HepG2 (cell line): ENCODE measurements at regions not wholly inside any gene's neighbourhood (a gene's known extent, or its start where the extent isn't known, plus 50 kb on each side); places are given as distances from the start of the nearest gene placed in this dataset.
A peak's percentile ranks its signal among the peaks of the same experiment; 100 is the strongest.

Source experiments
- ATAC-seq: fragments of 200-7000 bp; cut with Tn5 transposase; 3 replicates; pipeline ENCODE4 v1.9.1; 2020; ENCODE audit warnings: mild to moderate bottlenecking, moderate library complexity
- BruUV-seq: library from RNA; stranded (reverse); fragments of 400-500 nt; replicated peaks from 2 replicates; lab custom pipeline; 2021; lab: Mats Ljungman, UMichigan
- CTCF ChIA-PET: fragments of 300-600 bp; formaldehyde crosslinking; extraction: SDS; loops from one replicate; lab custom pipeline; 2021; ENCODE audit warnings: low total read pairs, inconsistent platforms, low intra/inter-chr PET ratio; lab: Yijun Ruan, JAX
- POLR2A ChIA-PET: fragments of 350-600 bp; sonication (Branson Sonifier 250); formaldehyde crosslinking; loops from one replicate; lab custom pipeline; 2020; ENCODE audit warnings: antibody characterized with exemption, inconsistent platforms; lab: Yijun Ruan, JAX
- DNase-seq: peaks from one replicate; pipeline ENCODE4 v3.0.0-alpha.2; 2015; ENCODE audit warnings: low spot score
- FAIRE-seq: peaks from 3 replicates; lab custom pipeline; 2011; peaks lifted over from hg19 to GRCh38; lab: Jason Lieb, UNC
- H2AFZ ChIP-seq: one replicate; pipeline ENCODE4 v1.6.1; 2011; ENCODE audit warnings: low read length, inconsistent platforms
- H3K27ac ChIP-seq: fragments of 300-600 bp; 3 replicates; pipeline ENCODE4 v1.8.0; 2011; ENCODE audit warnings: mixed run types, mild to moderate bottlenecking, mixed read lengths, low read length, inconsistent platforms; ENCODE audit not compliant: insufficient read depth; ENCODE audit errors: extremely low read length
- H3K27me3 ChIP-seq, 2 experiments: fragments of 200-600 bp in 1 of 2; 2 replicates in 1 of 2; 3 replicates in 1 of 2; pipeline versions ENCODE4 v1.6.0 to v1.8.0; 2011; ENCODE audit warnings: low read length in 2 of 2, mild to moderate bottlenecking in 2 of 2, moderate library complexity in 2 of 2, inconsistent platforms in 1 of 2; ENCODE audit not compliant: insufficient read depth in 2 of 2, control insufficient read depth in 1 of 2
- H3K36me3 ChIP-seq, 2 experiments: fragments of 200-600 bp in 1 of 2; replicated peaks in 1 of 2; 2 replicates in 1 of 2; 3 replicates in 1 of 2; pipeline versions ENCODE4 v1.5.1 to v1.8.0; 2011; ENCODE audit warnings: low read length in 2 of 2, inconsistent platforms in 1 of 2; ENCODE audit not compliant: insufficient read depth in 2 of 2, control insufficient read depth in 1 of 2
- H3K4me1 ChIP-seq: 2 replicates; pipeline ENCODE4 v1.5.1; 2012; ENCODE audit warnings: low read length, inconsistent platforms; ENCODE audit not compliant: insufficient read depth
- H3K4me2 ChIP-seq: 2 replicates; pipeline ENCODE4 v1.6.0; 2011; ENCODE audit warnings: low read depth, low read length, inconsistent platforms
- H3K4me3 ChIP-seq, 3 experiments: fragments of 200-600 bp in 1 of 3; sonication (generic), shearing (Covaris generic) in 1 of 3; replicated peaks in 1 of 3; 2 replicates each; pipeline ENCODE4 v1.5.1; 2011 to 2016; ENCODE audit warnings: low read length in 3 of 3, inconsistent platforms in 2 of 3, low read depth in 2 of 3, mild to moderate bottlenecking in 2 of 3, control low read depth in 1 of 3, mixed read lengths in 1 of 3; ENCODE audit not compliant: insufficient read depth in 1 of 3
- H3K79me2 ChIP-seq: one replicate; pipeline ENCODE4 v1.6.1; 2011; ENCODE audit warnings: low read length, inconsistent platforms; ENCODE audit not compliant: insufficient read depth
- H3K9ac ChIP-seq: 2 replicates; pipeline ENCODE4 v1.6.0; 2011; ENCODE audit warnings: mild to moderate bottlenecking, low read depth, low read length, inconsistent platforms; ENCODE audit not compliant: insufficient read depth
- H3K9me3 ChIP-seq: 2 replicates; pipeline ENCODE4 v1.5.1; 2012; ENCODE audit warnings: mild to moderate bottlenecking, low read length
- H4K20me1 ChIP-seq: 2 replicates; pipeline ENCODE4 v1.6.0; 2011; ENCODE audit warnings: inconsistent platforms, mild to moderate bottlenecking, low read length, moderate library complexity; ENCODE audit not compliant: insufficient read depth
- CCAR2 ChIP-seq: fragments of 200-400 bp; formaldehyde crosslinking; optimal IDR thresholded peaks from 2 replicates; pipeline ENCODE3; 2018; ENCODE audit warnings: low read depth, mild to moderate bottlenecking, low read length, moderate library complexity
- KMT2B ChIP-seq: IDR thresholded peaks from 2 replicates; pipeline ENCODE4 v1.6.1; 2016; ENCODE audit warnings: missing genetic modification reagents, missing compliant biosample characterization
- MIER2 ChIP-seq: IDR thresholded peaks from 2 replicates; pipeline ENCODE4 v1.6.1; 2016; ENCODE audit warnings: missing biosample characterization, missing genetic modification reagents
- NCOR1 ChIP-seq: fragments of 200-600 bp; sonication (generic); IDR thresholded peaks from 2 replicates; pipeline ENCODE4 v1.7.0; 2017; ENCODE audit warnings: antibody characterized with exemption, low read length, borderline replicate concordance
- SALL1 ChIP-seq: sonication (generic); formaldehyde crosslinking; IDR thresholded peaks from 2 replicates; pipeline ENCODE4 v1.8.0; 2022; ENCODE audit warnings: mild to moderate bottlenecking, missing genetic modification reagents
- SP1 ChIP-seq, 2 experiments: fragments of 450-650 bp in 1 of 2; sonication (generic) in 1 of 2; formaldehyde crosslinking in 1 of 2; IDR thresholded peaks; 2 replicates each; pipeline versions ENCODE4 v1.4.0 to v1.6.1; 2016 to 2020; ENCODE audit warnings: missing genetic modification reagents in 1 of 2
- SRF ChIP-seq: IDR thresholded peaks from 2 replicates; pipeline ENCODE4 v1.6.1; 2011; ENCODE audit warnings: mild to moderate bottlenecking, low read depth, low read length, moderate library complexity
- ZBTB21 ChIP-seq: sonication (generic); formaldehyde crosslinking; IDR thresholded peaks from 2 replicates; pipeline ENCODE4 v1.4.0; 2020; ENCODE audit warnings: missing genetic modification reagents
- ZFP41 ChIP-seq: sonication (generic); formaldehyde crosslinking; IDR thresholded peaks from 2 replicates; pipeline ENCODE4 v1.4.0; 2020; ENCODE audit warnings: mild to moderate bottlenecking, missing genetic modification reagents, borderline replicate concordance
- ZFP82 ChIP-seq: sonication (generic); formaldehyde crosslinking; IDR thresholded peaks from 2 replicates; pipeline ENCODE4 v1.5.1; 2020; ENCODE audit warnings: mild to moderate bottlenecking, missing genetic modification reagents, borderline replicate concordance
- ZNF136 ChIP-seq: sonication (generic); formaldehyde crosslinking; IDR thresholded peaks from 2 replicates; pipeline ENCODE4 v1.8.1; 2022; ENCODE audit warnings: low read depth, mild to moderate bottlenecking, moderate library complexity, missing genetic modification reagents
- ZNF460 ChIP-seq: sonication (generic); formaldehyde crosslinking; IDR thresholded peaks from 2 replicates; pipeline ENCODE4 v1.5.1; 2020; ENCODE audit warnings: missing genetic modification reagents, mild to moderate bottlenecking, borderline replicate concordance
- ZNF619 ChIP-seq: sonication (generic); formaldehyde crosslinking; IDR thresholded peaks from 2 replicates; pipeline ENCODE4 v1.4.0; 2020; ENCODE audit warnings: mild to moderate bottlenecking, missing genetic modification reagents
- ZNF672 ChIP-seq: sonication (generic); formaldehyde crosslinking; IDR thresholded peaks from 2 replicates; pipeline ENCODE4 v1.8.1; 2022; ENCODE audit warnings: missing genetic modification reagents
- ZNF746 ChIP-seq: sonication (generic); formaldehyde crosslinking; IDR thresholded peaks from 2 replicates; pipeline ENCODE4 v1.8.0; 2022; ENCODE audit warnings: mild to moderate bottlenecking, missing genetic modification reagents
- WGBS: methylation state at CpG from one replicate; pipeline ENCODE4 v1.1.6; 2017; ENCODE audit warnings: low lambda C conversion rate; 5-methylcytosine and 5-hydroxymethylcytosine counted together
- in situ Hi-C: cut with HindIII; loops from 2 replicates; pipeline ENCODE4 v1.10.0; 2017; ENCODE audit warnings: low pct_unique_long_range_greater_than_20kb; ENCODE audit not compliant: extremely low pct_ligation_motif_present
- intact Hi-C: fragments of 100-400 bp; cut with micrococcal nuclease; formaldehyde crosslinking; loops from one replicate; pipeline ENCODE4 v1.10.0; 2022; ENCODE audit not compliant: unreplicated experiment
- TF ChIP-seq, protein P1 (sequence below): sonication (generic); formaldehyde crosslinking; IDR thresholded peaks from 2 replicates; pipeline ENCODE4 v1.4.0; 2020; ENCODE audit warnings: mild to moderate bottlenecking, missing genetic modification reagents
- TF ChIP-seq, protein P2 (sequence below): IDR thresholded peaks from 2 replicates; pipeline ENCODE4 v1.6.1; 2016; ENCODE audit warnings: low read depth, borderline replicate concordance

DNA sequence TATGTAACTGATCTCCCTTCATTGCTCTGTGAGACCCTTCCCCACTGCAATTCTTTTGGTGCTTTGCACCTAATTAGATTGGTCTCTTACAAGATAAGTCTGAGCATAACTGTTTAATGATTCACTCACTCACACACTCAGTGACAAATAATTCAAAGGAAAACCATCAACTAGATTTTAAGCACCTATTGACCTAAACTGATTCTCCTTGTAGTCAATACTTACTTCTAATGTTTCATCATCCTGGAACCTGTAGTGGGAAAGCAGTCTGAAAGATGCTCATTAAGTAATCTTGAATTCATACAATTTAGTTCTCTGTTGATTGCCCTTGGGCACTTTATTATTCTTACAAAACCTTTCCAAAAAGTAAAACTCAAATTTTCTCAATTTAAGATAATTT lies 74.3 kb upstream of the COL5A2 start (continued):
- no peak for TF ChIP-seq MIER2 (CRISPR knock-in tag)

DNA sequence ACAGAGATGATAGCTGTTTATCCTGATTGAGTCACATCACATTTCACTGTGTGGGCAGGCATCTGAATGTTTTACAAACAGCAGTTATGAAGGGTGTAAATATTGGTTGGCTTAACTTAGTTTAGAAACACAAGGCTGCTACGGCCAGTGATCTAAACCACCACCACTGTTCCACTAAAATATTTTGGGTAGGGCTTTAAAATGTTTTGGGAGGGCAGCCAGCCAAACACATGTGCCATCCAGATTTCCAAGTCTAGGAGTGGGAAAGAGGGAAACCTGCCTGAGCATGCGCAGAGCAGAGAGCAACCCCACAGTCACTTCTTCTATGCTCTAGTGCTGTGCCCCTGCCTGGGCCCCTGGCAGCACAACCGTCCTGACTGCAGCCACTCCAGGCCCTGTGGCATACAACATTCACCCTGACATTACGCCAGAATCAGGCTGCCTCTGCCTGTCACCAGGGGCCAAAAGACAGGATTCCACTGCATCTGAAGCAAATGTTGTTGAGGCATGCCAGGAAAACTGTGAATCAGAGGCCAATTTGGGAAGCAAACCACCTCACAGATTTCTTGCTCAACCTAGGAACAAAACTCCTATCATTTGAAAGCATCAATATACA lies 74.8 kb upstream of the COL5A2 start:
- no peak overlapping the region for H3K4me3 ChIP-seq
- H3K4me1 ChIP-seq = no peaks in the 10 kb centered on the region
- no peaks in the 10 kb centered on the region for H3K36me3 ChIP-seq
- CTCF ChIA-PET = no interaction called here
- H3K27ac ChIP-seq = no peak overlapping the region
- ATAC-seq (0 out of 3 replicates have a peak, but pooled peaks have one; percentile 36), FAIRE-seq (no peak), DNase-seq (no peak)
- H3K9me3 ChIP-seq = no peaks in the 10 kb centered on the region
- 30% methylated on average over 2 of the region's 4 CpGs for WGBS
- no TSS peak for BruUV-seq
- H3K79me2 ChIP-seq = no peaks in the 10 kb centered on the region
- H2AFZ ChIP-seq = no peak overlapping the region
- H3K27me3 ChIP-seq = no peaks in the 10 kb centered on the region
- POLR2A ChIA-PET = no interaction called here
- H3K4me2 ChIP-seq = no peak overlapping the region
- intact Hi-C loops = no loop called here
- in situ Hi-C loops = no loop called here
- no peak overlapping the region for H3K9ac ChIP-seq
- no peaks in the 10 kb centered on the region for H4K20me1 ChIP-seq
- TF ChIP-seq KMT2B (no peak), ZNF136 (CRISPR knock-in tag) (no peak), CCAR2 (no peak), ZBTB21 (CRISPR knock-in tag) (no peak), ZNF746 (CRISPR knock-in tag) (no peak), ZNF619 (CRISPR knock-in tag) (no peak), ZNF672 (no peak), ZNF460 (CRISPR knock-in tag) (no peak), SALL1 (CRISPR knock-in tag) (no peak), NCOR1 (no peak), ZFP41 (CRISPR knock-in tag) (no peak), SP1 (IDR thresholded peaks at IDR 0.05) (no peak), SP1 (CRISPR knock-in tag; IDR thresholded peaks at IDR 0.05) (no peak), SRF (no peak), ZFP82 (CRISPR knock-in tag) (no peak)
- TF ChIP-seq, protein P1, sequence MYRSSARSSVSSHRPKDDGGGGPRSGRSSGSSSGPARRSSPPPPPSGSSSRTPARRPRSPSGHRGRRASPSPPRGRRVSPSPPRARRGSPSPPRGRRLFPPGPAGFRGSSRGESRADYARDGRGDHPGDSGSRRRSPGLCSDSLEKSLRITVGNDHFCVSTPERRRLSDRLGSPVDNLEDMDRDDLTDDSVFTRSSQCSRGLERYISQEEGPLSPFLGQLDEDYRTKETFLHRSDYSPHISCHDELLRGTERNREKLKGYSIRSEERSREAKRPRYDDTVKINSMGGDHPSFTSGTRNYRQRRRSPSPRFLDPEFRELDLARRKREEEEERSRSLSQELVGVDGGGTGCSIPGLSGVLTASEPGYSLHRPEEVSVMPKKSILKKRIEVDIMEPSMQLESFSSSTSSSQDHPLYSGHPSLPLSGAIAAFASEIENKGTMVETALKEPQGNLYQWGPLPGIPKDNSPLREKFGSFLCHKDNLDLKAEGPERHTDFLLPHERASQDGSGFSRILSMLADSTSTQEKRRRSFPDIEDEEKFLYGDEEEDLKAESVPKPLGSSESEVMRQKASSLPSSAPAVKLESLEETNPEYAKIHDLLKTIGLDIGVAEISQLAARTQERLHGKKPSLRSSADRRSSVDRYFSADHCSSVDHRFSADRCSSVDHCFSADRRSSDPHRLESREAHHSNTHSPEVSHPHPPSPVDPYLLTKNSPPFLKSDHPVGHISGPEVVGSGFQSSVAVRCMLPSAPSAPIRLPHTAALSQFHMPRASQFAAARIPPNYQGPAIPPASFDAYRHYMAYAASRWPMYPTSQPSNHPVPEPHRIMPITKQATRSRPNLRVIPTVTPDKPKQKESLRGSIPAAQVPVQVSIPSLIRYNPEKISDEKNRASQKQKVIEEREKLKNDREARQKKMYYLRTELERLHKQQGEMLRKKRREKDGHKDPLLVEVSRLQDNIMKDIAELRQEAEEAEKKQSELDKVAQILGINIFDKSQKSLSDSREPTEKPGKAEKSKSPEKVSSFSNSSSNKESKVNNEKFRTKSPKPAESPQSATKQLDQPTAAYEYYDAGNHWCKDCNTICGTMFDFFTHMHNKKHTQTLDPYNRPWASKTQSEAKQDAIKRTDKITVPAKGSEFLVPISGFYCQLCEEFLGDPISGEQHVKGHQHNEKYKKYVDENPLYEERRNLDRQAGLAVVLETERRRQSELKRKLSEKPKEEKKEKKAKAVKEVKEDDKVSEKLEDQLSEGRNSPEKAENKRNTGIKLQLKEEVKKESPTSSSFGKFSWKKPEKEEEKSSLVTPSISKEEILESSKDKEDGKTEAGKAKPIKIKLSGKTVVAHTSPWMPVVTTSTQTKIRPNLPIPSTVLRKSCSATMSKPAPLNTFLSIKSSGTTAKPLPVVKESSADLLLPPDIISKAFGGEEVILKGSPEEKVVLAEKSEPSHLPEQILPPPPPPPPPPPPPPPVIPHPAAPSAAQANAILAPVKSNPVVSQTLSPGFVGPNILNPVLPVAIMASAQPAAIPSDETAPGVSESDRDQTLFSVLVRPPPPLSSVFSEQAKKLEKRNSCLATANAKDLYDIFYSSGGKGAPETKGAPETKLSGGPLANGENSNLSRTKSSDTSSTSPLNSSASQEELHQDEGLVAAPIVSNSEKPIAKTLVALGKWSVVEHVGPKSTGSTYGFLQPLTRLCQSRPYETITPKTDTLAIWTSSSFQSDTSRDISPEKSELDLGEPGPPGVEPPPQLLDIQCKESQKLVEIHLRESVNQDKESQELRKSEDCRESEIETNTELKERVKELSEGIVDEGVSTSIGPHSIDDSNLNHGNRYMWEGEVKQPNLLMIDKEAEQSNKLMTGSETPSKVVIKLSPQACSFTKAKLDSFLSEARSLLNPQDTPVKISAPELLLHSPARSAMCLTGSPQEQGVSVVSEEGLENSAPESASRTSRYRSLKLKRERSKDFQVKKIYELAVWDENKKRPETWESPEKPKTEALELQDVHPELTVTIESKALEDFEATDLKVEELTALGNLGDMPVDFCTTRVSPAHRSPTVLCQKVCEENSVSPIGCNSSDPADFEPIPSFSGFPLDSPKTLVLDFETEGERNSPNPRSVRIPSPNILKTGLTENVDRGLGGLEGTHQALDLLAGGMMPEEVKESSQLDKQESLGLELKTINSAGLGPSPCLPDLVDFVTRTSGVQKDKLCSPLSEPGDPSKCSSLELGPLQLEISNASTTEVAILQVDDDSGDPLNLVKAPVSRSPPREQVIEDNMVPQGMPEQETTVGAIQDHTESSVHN = no peak
- TF ChIP-seq, protein P2, sequence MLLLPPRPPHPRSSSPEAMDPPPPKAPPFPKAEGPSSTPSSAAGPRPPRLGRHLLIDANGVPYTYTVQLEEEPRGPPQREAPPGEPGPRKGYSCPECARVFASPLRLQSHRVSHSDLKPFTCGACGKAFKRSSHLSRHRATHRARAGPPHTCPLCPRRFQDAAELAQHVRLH = no peak
